Large intestine (tissue), 3 donors: ENCODE measurements at regions not wholly inside any gene's neighbourhood (a gene's known extent, or its start where the extent isn't known, plus 50 kb on each side); places are given as distances from the start of the nearest gene placed in this dataset.
"Not testable (repeated sequence)": the region's sequence is repeated elsewhere in the genome, so short reads cannot be mapped to it uniquely, and the experiment has no call there.

Source experiments
- DNase-seq, 2 donors: peaks; one replicate each; pipeline versions ENCODE4 v3.0.0 to v3.0.0-alpha.2; 2013
- H3K27ac ChIP-seq: one replicate; pipeline ENCODE4 v1.5.1; 2013; ENCODE audit warnings: low read length
- H3K27me3 ChIP-seq: 2 replicates; pipeline ENCODE4 v1.6.1; 2013; ENCODE audit warnings: low read length; ENCODE audit not compliant: control insufficient read depth, insufficient read depth
- H3K36me3 ChIP-seq: 2 replicates; pipeline ENCODE4 v1.6.1; 2013; ENCODE audit warnings: low read length; ENCODE audit not compliant: control insufficient read depth, insufficient read depth
- H3K4me1 ChIP-seq: one replicate; pipeline ENCODE4 v1.6.1; 2013; ENCODE audit warnings: low read length; ENCODE audit not compliant: control insufficient read depth, insufficient read depth
- H3K4me3 ChIP-seq: one replicate; pipeline ENCODE4 v1.5.1; 2013; ENCODE audit warnings: low read length
- H3K9me3 ChIP-seq: one replicate; pipeline ENCODE4 v1.6.1; 2013; ENCODE audit warnings: mild to moderate bottlenecking, low read depth, low read length, moderate library complexity; ENCODE audit not compliant: control insufficient read depth
- WGBS: methylation state at CpG from one replicate; pipeline ENCODE4 v1.1.5; 2013; ENCODE audit warnings: low lambda C conversion rate; ENCODE audit not compliant: insufficient coverage; 5-methylcytosine and 5-hydroxymethylcytosine counted together

- 57% methylated on average over 1 of the region's 3 CpGs for WGBS
- H3K36me3 ChIP-seq, result no peaks in the 10 kb centered on the region
- no peaks in the 10 kb centered on the region for H3K27me3 ChIP-seq
- DNase-seq, result no peak
- no peak overlapping the region for H3K27ac ChIP-seq
- H3K4me1 ChIP-seq, result no peaks in the 10 kb centered on the region
- H3K4me3 ChIP-seq, result no peak overlapping the region
- H3K9me3 ChIP-seq, result peaks cover 23% of the 10 kb centered on the region
Measured at GRCh38 chr15:22239806-22240180, 159.5 kb downstream of the OR4M2 start.

DNA sequence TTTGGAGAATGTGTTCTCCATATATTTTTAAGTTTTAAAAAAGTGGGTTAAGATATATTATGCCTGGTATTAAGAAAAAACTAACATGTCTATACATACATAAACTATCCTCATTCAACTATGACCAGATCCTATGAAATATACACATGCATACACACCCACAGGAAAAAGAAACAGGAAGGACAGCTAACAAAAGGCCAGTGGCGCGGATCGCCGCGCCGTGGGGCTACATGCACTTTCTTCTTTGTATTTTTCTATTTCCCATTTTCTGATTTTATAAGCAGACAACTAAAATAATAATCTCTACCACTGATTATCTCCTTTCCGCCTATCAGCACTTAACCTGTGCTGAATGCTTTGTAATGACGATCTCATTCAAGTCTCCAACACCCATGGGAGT is 160.1 kb downstream of the OR4M2 start:
- Histone ChIP-seq H3K4me3 (no peak overlapping the region), H3K36me3 (no peaks in the 10 kb centered on the region), H3K27ac (no peak overlapping the region), H3K27me3 (no peaks in the 10 kb centered on the region), H3K4me1 (no peaks in the 10 kb centered on the region), H3K9me3 (peaks cover 23% of the 10 kb centered on the region)
- 80% methylated on average over 1 of the region's 8 CpGs for WGBS
- DNase-seq, result no peak

- Histone ChIP-seq H3K27ac (no peak overlapping the region), H3K9me3 (peaks cover 23% of the 10 kb centered on the region), H3K4me1 (no peaks in the 10 kb centered on the region), H3K27me3 (no peaks in the 10 kb centered on the region), H3K36me3 (no peaks in the 10 kb centered on the region), H3K4me3 (no peak overlapping the region)
- no CpG with 5 or more reads among the region's 7 CpGs for whole genome bisulfite sequencing
- no peak for DNase-seq
Measured at GRCh38 chr15:22240986-22241385, 160.7 kb downstream of the OR4M2 start.

GRCh38 chr15:22241451-22241850 is 161.1 kb downstream of the OR4M2 start:
- WGBS, result no CpG with 5 or more reads among the region's 8 CpGs
- DNase-seq, result no peak
- Histone ChIP-seq H3K27me3 (no peaks in the 10 kb centered on the region), H3K4me1 (no peaks in the 10 kb centered on the region), H3K4me3 (no peak overlapping the region), H3K36me3 (no peaks in the 10 kb centered on the region), H3K27ac (no peak overlapping the region), H3K9me3 (peaks cover 23% of the 10 kb centered on the region)

DNA sequence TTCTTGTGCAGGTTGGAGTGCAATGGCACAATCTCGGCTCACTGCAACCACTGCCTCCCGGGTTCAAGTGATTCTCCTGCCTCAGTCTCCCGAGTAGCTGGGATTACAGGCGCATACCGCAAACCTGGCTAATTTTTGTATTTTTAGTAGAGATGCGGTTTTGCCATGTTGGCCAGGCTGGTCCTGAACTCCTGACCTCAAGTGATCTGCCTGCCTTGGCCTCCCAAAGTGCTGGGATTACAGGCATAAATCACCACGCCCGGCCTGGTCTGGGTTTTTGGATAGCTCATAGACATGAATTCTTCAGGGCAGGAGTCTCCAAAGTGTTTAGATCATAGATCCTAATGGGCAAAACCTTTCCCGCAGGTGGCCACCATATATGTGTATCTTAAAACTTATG is 162.0 kb downstream of the OR4M2 start:
- not testable (repeated sequence) for H3K36me3 ChIP-seq, H3K27me3 ChIP-seq, DNase-seq, H3K4me3 ChIP-seq, H3K27ac ChIP-seq, H3K4me1 ChIP-seq
- WGBS, result no CpG with 5 or more reads among the region's 9 CpGs
- H3K9me3 ChIP-seq, result peaks cover 23% of the 10 kb centered on the region

DNA sequence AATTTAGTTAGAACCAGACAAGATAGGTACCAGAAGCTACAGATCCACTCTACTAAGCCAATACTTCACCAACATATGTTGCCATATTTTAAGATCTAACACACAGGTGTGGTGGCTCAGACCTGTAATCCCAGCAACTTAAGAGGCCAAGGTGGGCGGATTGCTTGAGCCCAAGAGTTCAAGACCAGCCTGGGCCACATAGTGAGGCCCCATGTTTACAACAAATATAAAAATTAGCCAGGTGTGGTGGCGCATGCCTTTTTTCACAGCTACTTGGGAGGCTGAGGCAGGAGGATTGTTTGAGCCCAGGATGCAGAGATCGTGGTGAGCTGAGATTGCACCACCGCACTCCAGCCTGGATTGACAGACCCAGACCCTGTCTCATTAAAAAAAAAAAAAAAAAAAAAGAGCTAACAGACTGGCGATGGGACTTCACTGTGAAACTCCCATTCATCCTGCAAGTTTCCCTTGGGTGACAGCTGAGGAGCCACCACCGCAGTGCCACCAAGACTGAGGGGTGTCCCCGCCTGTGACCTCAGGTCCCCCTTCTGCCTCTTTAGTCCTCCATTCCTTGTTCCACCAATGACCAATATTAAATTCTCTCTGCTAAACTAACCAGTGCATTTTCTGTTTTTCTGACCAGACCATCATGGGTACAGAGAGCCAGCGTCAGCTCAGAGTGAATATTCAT is 163.3 kb downstream of the OR4M2 start:
- no CpG with 5 or more reads among the region's 8 CpGs for WGBS
- H3K36me3 ChIP-seq, result no peaks in the 10 kb centered on the region
- no peak for DNase-seq
- no peaks in the 10 kb centered on the region for H3K4me1 ChIP-seq
- no peak overlapping the region for H3K4me3 ChIP-seq
- no peaks in the 10 kb centered on the region for H3K27me3 ChIP-seq
- H3K9me3 ChIP-seq, result peaks cover 18% of the 10 kb centered on the region
- H3K27ac ChIP-seq, result no peak overlapping the region

DNA sequence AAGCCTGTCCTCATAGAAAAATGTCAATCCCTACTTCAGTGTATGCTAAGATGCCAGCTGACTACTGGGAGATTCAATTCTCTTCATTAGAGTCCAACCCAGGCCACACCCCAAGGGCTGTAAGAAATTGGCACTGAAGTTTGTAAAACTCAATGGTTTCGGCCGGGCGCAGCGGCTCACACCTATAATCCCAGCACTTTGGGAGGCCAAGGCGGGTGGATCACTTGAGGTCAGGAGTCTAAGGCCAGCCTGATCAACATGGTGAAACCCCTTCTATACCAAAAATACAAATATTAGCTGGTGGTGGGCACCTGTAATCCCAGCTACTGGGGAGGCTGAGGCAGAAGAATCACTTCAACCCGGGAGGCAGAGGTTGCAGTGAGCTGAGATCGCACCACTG is 169.2 kb downstream of the OR4M2 start:
- not testable (repeated sequence) for H3K27me3 ChIP-seq, H3K4me3 ChIP-seq, DNase-seq, H3K4me1 ChIP-seq, H3K27ac ChIP-seq, H3K36me3 ChIP-seq
- whole genome bisulfite sequencing, result no CpG with 5 or more reads among the region's 7 CpGs
- H3K9me3 ChIP-seq, result peaks cover 33% of the 10 kb centered on the region

DNA sequence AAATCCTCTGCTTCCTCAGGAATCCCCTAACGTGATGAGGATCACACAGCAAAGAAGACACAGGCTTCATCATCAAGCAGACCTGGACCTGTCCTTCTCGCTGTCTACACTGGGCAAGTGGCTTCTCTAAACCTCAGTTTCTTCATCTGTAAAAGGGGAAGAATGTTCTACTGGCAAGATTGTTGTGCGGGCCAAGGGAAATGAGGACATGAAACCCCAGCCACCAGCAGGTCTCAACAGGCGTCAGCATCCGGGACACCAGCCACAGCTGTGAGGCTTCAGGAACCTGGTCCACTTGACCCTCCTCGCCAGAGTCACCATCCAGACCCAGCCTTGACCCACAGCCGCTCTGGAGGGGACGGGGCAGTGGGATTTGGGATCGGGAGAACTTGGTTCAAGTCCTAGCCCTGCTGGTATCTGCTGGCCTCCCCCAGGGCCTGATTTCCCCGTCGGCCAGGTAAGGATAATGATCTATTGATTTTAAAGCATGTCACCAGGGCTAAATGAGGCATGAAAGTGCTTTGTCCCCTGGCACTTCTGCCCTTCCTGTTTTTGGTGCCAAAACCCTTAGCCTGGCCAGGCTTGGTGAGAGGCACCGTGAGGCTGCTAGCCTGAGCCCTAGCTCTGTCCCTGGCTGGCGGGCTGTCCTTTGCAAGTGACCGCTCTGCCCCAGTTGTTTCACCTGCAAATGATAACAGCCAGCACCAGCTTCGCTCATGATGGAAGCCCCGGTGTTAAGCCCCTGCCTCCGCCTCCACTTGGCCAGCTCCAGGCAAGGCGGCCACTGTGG is 170.4 kb downstream of the OR4M2 start:
- H3K27ac ChIP-seq, H3K27me3 ChIP-seq, H3K4me1 ChIP-seq, DNase-seq, H3K36me3 ChIP-seq, H3K4me3 ChIP-seq: not testable (repeated sequence)
- no CpG with 5 or more reads among the region's 18 CpGs for WGBS
- peaks cover 34% of the 10 kb centered on the region for H3K9me3 ChIP-seq

- Histone ChIP-seq H3K4me1 (no peaks in the 10 kb centered on the region), H3K9me3 (peaks cover 35% of the 10 kb centered on the region), H3K27ac (no peak overlapping the region), H3K27me3 (no peaks in the 10 kb centered on the region), H3K36me3 (no peaks in the 10 kb centered on the region), H3K4me3 (no peak overlapping the region)
- no peak for DNase-seq
- no CpG with 5 or more reads among the region's 1 CpG for WGBS
Measured at GRCh38 chr15:22251422-22251821, 171.1 kb downstream of the OR4M2 start.

- 33% methylated on average over 1 of the region's 4 CpGs for WGBS
- H3K36me3 ChIP-seq, H3K27ac ChIP-seq, H3K4me3 ChIP-seq, DNase-seq, H3K27me3 ChIP-seq, H3K4me1 ChIP-seq: not testable (repeated sequence)
- peaks cover 42% of the 10 kb centered on the region for H3K9me3 ChIP-seq
Measured at GRCh38 chr15:22252047-22252446, 171.7 kb downstream of the OR4M2 start.

DNA sequence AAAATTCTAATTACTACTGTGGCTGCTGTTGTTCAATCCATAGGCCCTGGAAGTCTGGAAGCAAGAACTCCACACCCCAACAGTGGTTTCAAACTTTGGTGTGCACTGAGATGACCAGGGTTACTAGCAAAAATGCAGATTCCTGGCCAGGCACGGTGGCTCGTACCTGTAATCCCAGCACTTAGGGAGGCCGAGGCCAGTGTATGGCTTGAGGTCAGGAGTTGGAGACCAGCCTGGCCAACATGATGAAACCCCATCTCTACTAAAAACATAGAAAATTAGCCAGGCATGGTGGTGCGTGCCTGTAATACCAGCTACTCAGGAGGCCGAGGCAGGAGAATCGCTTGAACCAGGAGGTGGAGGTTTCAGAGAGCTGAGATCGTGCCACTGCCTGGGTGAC is 172.2 kb downstream of the OR4M2 start:
- not testable (repeated sequence) for H3K4me3 ChIP-seq, H3K36me3 ChIP-seq, H3K4me1 ChIP-seq, H3K27me3 ChIP-seq, H3K27ac ChIP-seq, DNase-seq
- H3K9me3 ChIP-seq, result peaks cover 46% of the 10 kb centered on the region
- WGBS, result no CpG with 5 or more reads among the region's 7 CpGs
